DOHH2 (cell line): ENCODE measurements at regions not wholly inside any gene's neighbourhood (a gene's known extent, or its start where the extent isn't known, plus 50 kb on each side); places are given as distances from the start of the nearest gene placed in this dataset.

Source experiments
- H3F3A ChIP-seq: fragments of 200-600 bp; sonication (generic), shearing (Covaris generic); 2 replicates; pipeline ENCODE4 v1.6.0; 2016; ENCODE audit warnings: antibody characterized with exemption, mild to moderate bottlenecking; ENCODE audit not compliant: control insufficient read depth, insufficient read depth
- H3K27ac ChIP-seq: fragments of 200-600 bp; sonication (generic); 2 replicates; pipeline ENCODE4 v1.5.1; 2014; ENCODE audit warnings: low read depth, mild to moderate bottlenecking, low read length, moderate library complexity
- H3K27me3 ChIP-seq: fragments of 200-600 bp; sonication (generic); 2 replicates; pipeline ENCODE4 v1.6.1; 2014; ENCODE audit warnings: mild to moderate bottlenecking, low read length, mixed read lengths; ENCODE audit not compliant: control insufficient read depth
- H3K36me3 ChIP-seq: fragments of 200-600 bp; sonication (generic); 2 replicates; pipeline ENCODE4 v1.6.1; 2014; ENCODE audit warnings: mild to moderate bottlenecking, low read length, moderate library complexity, mixed read lengths; ENCODE audit not compliant: control insufficient read depth
- H3K4me1 ChIP-seq: fragments of 200-600 bp; sonication (generic); 2 replicates; pipeline ENCODE4 v1.6.1; 2014; ENCODE audit warnings: mild to moderate bottlenecking, low read length, mixed read lengths; ENCODE audit not compliant: control insufficient read depth
- H3K4me2 ChIP-seq: fragments of 200-600 bp; sonication (generic); 2 replicates; pipeline ENCODE4 v1.6.0; 2014; ENCODE audit warnings: mild to moderate bottlenecking, low read length, moderate library complexity
- H3K4me3 ChIP-seq: fragments of 200-600 bp; sonication (generic); 2 replicates; pipeline ENCODE4 v1.5.1; 2014; ENCODE audit warnings: mild to moderate bottlenecking, low read length, mixed read lengths
- H3K79me2 ChIP-seq: fragments of 200-600 bp; sonication (generic); 2 replicates; pipeline ENCODE4 v1.6.1; 2014; ENCODE audit warnings: mild to moderate bottlenecking, low read length, mixed read lengths; ENCODE audit not compliant: control insufficient read depth
- H3K9me2 ChIP-seq: fragments of 200-600 bp; sonication (generic); replicated peaks from 2 replicates; pipeline ENCODE4 v1.6.1; 2014; ENCODE audit warnings: mild to moderate bottlenecking, low read length, mixed read lengths; ENCODE audit not compliant: control insufficient read depth
- H3K9me3 ChIP-seq: fragments of 200-600 bp; sonication (generic); 2 replicates; pipeline ENCODE4 v1.6.1; 2014; ENCODE audit warnings: antibody characterized with exemption, low read length, mixed read lengths; ENCODE audit not compliant: control insufficient read depth, insufficient read depth
- H4K20me1 ChIP-seq: fragments of 200-600 bp; sonication (generic); 2 replicates; pipeline ENCODE4 v1.6.0; 2014; ENCODE audit warnings: low read depth, mild to moderate bottlenecking, antibody characterized with exemption, low read length, moderate library complexity; ENCODE audit not compliant: control insufficient read depth, insufficient read depth
- EZH2phosphoT487 ChIP-seq: fragments of 200-600 bp; sonication (generic); IDR thresholded peaks from 2 replicates; pipeline ENCODE4 v1.6.1; 2017; ENCODE audit warnings: borderline replicate concordance, mild to moderate bottlenecking, antibody characterized with exemption, low read length, moderate library complexity, mixed read lengths
- TF ChIP-seq, protein P1 (sequence below): fragments of 200-600 bp; sonication (generic); IDR thresholded peaks from one replicate; pipeline ENCODE4 v1.5.1; 2014; ENCODE audit warnings: antibody characterized with exemption, mild to moderate bottlenecking, low read depth, low read length; ENCODE audit not compliant: poor library complexity, severe bottlenecking

DNA sequence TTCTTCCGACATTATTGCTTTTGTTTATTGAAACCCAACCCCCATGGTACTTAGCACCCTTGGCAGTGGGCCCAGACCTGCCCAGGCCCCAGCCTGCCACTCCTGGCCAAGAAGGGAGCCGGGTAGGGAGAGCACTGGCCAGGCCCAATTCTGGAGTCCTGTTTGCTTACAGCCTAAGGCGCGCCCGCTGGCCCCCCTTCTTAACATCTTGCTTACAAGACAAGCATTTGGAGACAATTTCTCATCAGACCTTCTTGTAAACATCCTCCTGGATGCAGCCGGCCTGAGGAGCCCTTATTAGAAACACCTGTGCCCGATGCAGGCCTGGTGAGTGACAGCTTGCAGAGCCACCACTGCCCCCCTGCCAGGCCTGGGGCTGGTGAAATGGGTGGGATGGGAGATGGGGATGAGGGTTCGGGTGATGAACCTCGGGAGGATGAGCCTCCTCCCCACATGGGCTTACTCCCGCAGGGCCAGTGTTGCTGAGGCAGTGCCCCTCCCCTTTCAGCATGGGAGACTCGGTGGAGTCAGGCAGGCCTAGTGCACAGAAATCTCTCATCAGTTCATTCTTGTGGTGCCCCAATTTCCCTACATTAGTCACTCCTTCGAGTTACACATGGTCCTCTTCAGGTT lies 217.5 kb downstream of the CYP26B1 start:
- Histone ChIP-seq H3F3A (no peaks in the 10 kb centered on the region), H3K4me3 (no peak overlapping the region), H3K36me3 (no peaks in the 10 kb centered on the region), H3K79me2 (no peaks in the 10 kb centered on the region), H3K9me3 (no peaks in the 10 kb centered on the region), H3K4me1 (no peaks in the 10 kb centered on the region), H3K9me2 (no peaks in the 10 kb centered on the region), H3K4me2 (no peak overlapping the region), H3K27ac (no peak overlapping the region), H3K27me3 (no peaks in the 10 kb centered on the region), H4K20me1 (no peaks in the 10 kb centered on the region)
- TF ChIP-seq, protein P1, sequence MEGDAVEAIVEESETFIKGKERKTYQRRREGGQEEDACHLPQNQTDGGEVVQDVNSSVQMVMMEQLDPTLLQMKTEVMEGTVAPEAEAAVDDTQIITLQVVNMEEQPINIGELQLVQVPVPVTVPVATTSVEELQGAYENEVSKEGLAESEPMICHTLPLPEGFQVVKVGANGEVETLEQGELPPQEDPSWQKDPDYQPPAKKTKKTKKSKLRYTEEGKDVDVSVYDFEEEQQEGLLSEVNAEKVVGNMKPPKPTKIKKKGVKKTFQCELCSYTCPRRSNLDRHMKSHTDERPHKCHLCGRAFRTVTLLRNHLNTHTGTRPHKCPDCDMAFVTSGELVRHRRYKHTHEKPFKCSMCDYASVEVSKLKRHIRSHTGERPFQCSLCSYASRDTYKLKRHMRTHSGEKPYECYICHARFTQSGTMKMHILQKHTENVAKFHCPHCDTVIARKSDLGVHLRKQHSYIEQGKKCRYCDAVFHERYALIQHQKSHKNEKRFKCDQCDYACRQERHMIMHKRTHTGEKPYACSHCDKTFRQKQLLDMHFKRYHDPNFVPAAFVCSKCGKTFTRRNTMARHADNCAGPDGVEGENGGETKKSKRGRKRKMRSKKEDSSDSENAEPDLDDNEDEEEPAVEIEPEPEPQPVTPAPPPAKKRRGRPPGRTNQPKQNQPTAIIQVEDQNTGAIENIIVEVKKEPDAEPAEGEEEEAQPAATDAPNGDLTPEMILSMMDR = no peak
- no peak for TF ChIP-seq EZH2phosphoT487

DNA sequence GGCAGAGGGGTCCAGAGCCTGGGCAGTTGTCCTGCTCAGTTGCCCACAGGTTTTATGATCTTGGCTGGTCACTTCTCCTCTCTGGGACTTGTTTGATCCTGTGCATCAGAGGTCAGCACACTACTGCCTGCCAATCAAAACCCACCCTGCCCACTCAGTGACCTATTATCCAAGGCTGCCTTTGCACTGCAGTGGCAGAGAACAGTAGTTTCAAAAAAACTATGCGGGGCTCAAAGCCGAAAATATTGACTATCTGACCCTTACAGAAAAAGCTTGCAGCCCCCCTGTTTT lies 218.2 kb downstream of the CYP26B1 start:
- H3K79me2 ChIP-seq = no peaks in the 10 kb centered on the region
- no peaks in the 10 kb centered on the region for H3K4me1 ChIP-seq
- no peaks in the 10 kb centered on the region for H3K9me2 ChIP-seq
- H3F3A ChIP-seq = no peaks in the 10 kb centered on the region
- no peaks in the 10 kb centered on the region for H3K36me3 ChIP-seq
- no peaks in the 10 kb centered on the region for H4K20me1 ChIP-seq
- TF ChIP-seq EZH2phosphoT487 = no peak
- TF ChIP-seq, protein P1 = no peak
- H3K4me2 ChIP-seq = no peak overlapping the region
- no peak overlapping the region for H3K27ac ChIP-seq
- no peaks in the 10 kb centered on the region for H3K9me3 ChIP-seq
- no peaks in the 10 kb centered on the region for H3K27me3 ChIP-seq
- H3K4me3 ChIP-seq = no peak overlapping the region

DNA sequence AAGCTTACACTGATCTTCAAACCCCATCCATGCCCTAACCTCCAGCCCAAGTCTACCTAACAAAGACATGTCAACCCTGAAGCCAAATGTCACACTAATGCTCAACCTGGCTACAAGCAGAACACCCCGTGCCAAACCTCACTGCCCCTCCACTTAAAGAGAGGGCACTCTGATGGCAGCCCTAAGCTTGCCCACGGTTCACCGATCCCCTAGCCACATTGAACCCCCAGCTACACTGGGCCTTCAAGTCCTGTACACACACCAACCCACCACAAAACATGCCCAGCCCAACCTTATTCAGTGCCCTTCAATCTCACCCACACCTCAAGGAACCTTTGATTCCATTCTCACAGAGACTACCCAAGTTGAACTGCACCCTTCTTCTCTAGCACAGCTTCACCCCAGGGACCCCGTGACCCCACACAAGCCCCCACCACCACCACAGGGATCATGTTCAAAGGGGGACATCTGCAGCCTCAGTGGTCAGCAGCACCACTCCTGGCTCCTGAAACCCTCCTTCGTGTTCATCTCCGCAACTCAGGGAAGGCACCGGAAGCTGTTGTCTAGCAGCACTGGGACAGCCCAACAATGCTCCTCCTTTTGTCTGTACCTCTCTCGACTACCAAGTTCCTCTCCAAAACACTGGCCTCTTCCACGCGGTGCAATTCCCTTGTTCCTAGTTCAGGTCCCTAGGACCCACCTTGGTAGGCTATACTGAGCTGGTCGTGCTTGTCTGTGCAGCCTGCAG lies 218.8 kb downstream of the CYP26B1 start:
- Histone ChIP-seq H3K79me2 (no peaks in the 10 kb centered on the region), H3K27ac (no peak overlapping the region), H3K27me3 (no peaks in the 10 kb centered on the region), H3K4me2 (no peak overlapping the region), H3K4me1 (no peaks in the 10 kb centered on the region), H3K36me3 (no peaks in the 10 kb centered on the region), H3K4me3 (no peak overlapping the region), H3K9me2 (no peaks in the 10 kb centered on the region), H4K20me1 (no peaks in the 10 kb centered on the region), H3F3A (no peaks in the 10 kb centered on the region), H3K9me3 (no peaks in the 10 kb centered on the region)
- TF ChIP-seq, protein P1 = no peak
- TF ChIP-seq EZH2phosphoT487 = no peak
